ENCODE measurements at regions not wholly inside any gene's neighbourhood (a gene's known extent, or its start where the extent isn't known, plus 50 kb on each side); places are given as distances from the start of the nearest gene placed in this dataset.
"Not testable (repeated sequence)": the region's sequence is repeated elsewhere in the genome, so short reads cannot be mapped to it uniquely, and the experiment has no call there.

GRCh38 chr7:14974688-14975087 lies 72.1 kb upstream of the DGKB start:
- no peak for ATAC-seq (ENCODE audit: poor library complexity)
- no peak overlapping the region for H3K27ac Mint-ChIP-seq
- no peak for TF ChIP-seq CTCF (IDR thresholded peaks at IDR 0.05)
- H3K36me3 Mint-ChIP-seq (ENCODE audit: low read depth): no peaks in the 10 kb centered on the region
- Histone ChIP-seq H3K27ac (ENCODE audit: low read depth in 1 of 2, low read length in 2 of 2) (no peak overlapping the region), H3K4me3 (ENCODE audit: low read length) (no peak overlapping the region), H3K4me1 (ENCODE audit: insufficient read depth, low read length) (no peaks in the 10 kb centered on the region), H3K9me3 (ENCODE audit: control insufficient read depth in 1 of 2, insufficient read depth in 1 of 2, low read length in 2 of 2) (no peaks in the 10 kb centered on the region), H3K27me3 (ENCODE audit: control insufficient read depth in 1 of 2, insufficient read depth in 2 of 2, low read length in 2 of 2) (no peaks in the 10 kb centered on the region), H3K36me3 (ENCODE audit: insufficient read depth, low read length) (no peaks in the 10 kb centered on the region)
- intact Hi-C loops (cut with DNase I, micrococcal nuclease): no loop called here
- no peak for DNase-seq
- POLR2A ChIA-PET: no interaction called here
- CTCF ChIA-PET: no interaction called here
- peaks cover 7% of the 10 kb centered on the region for H3K9me3 Mint-ChIP-seq
- H3K4me1 Mint-ChIP-seq (ENCODE audit: low read depth): no peaks in the 10 kb centered on the region
- no peaks in the 10 kb centered on the region for H3K27me3 Mint-ChIP-seq
- no peak overlapping the region for H3K4me3 Mint-ChIP-seq

GRCh38 chr7:14973712-14974428 lies 71.3 kb upstream of the DGKB start:
- Mint-ChIP-seq H3K27me3 (no peaks in the 10 kb centered on the region), H3K27ac (no peak overlapping the region), H3K4me3 (no peak overlapping the region), H3K36me3 (ENCODE audit: low read depth) (no peaks in the 10 kb centered on the region), H3K9me3 (peaks cover 5% of the 10 kb centered on the region), H3K4me1 (ENCODE audit: low read depth) (no peaks in the 10 kb centered on the region)
- POLR2A ChIA-PET: no interaction called here
- Histone ChIP-seq H3K9me3 (ENCODE audit: control insufficient read depth in 1 of 2, insufficient read depth in 1 of 2, low read length in 2 of 2) (peaks cover 0 to 4% of the 10 kb centered on the region in 2 experiments), H3K27me3 (ENCODE audit: control insufficient read depth in 1 of 2, insufficient read depth in 2 of 2, low read length in 2 of 2) (no peaks in the 10 kb centered on the region), H3K4me3 (ENCODE audit: low read length) (no peak overlapping the region), H3K36me3 (ENCODE audit: insufficient read depth, low read length) (no peaks in the 10 kb centered on the region), H3K27ac (ENCODE audit: low read depth in 1 of 2, low read length in 2 of 2) (no peak overlapping the region), H3K4me1 (ENCODE audit: insufficient read depth, low read length) (no peaks in the 10 kb centered on the region)
- DNase-seq (no peak), ATAC-seq (ENCODE audit: poor library complexity) (no peak)
- intact Hi-C loops (cut with DNase I, micrococcal nuclease): no loop called here
- no peak for TF ChIP-seq CTCF (IDR thresholded peaks at IDR 0.05)
- CTCF ChIA-PET: no interaction called here

GRCh38 chr7:14971678-14972077 lies 69.1 kb upstream of the DGKB start:
- intact Hi-C loops (cut with DNase I, micrococcal nuclease); H3K9me3 Mint-ChIP-seq; POLR2A ChIA-PET; H3K36me3 ChIP-seq (ENCODE audit: insufficient read depth, low read length); H3K36me3 Mint-ChIP-seq (ENCODE audit: low read depth); H3K27ac Mint-ChIP-seq; DNase-seq; H3K4me3 ChIP-seq (ENCODE audit: low read length); CTCF ChIA-PET; H3K4me3 Mint-ChIP-seq; H3K27me3 ChIP-seq (ENCODE audit: control insufficient read depth in 1 of 2, insufficient read depth in 2 of 2, low read length in 2 of 2); H3K9me3 ChIP-seq (ENCODE audit: control insufficient read depth in 1 of 2, insufficient read depth in 1 of 2, low read length in 2 of 2); H3K4me1 ChIP-seq (ENCODE audit: insufficient read depth, low read length); H3K27ac ChIP-seq (ENCODE audit: low read depth in 1 of 2, low read length in 2 of 2); H3K4me1 Mint-ChIP-seq (ENCODE audit: low read depth); ATAC-seq (ENCODE audit: poor library complexity); H3K27me3 Mint-ChIP-seq: not testable (repeated sequence)

GRCh38 chr7:14967376-14967775 lies 64.8 kb upstream of the DGKB start:
- H3K4me3 ChIP-seq (ENCODE audit: low read length); H3K4me1 ChIP-seq (ENCODE audit: insufficient read depth, low read length); intact Hi-C loops (cut with DNase I, micrococcal nuclease); H3K27ac ChIP-seq (ENCODE audit: low read depth in 1 of 2, low read length in 2 of 2); DNase-seq; H3K27me3 Mint-ChIP-seq; H3K4me3 Mint-ChIP-seq; H3K9me3 ChIP-seq (ENCODE audit: control insufficient read depth in 1 of 2, insufficient read depth in 1 of 2, low read length in 2 of 2); H3K36me3 ChIP-seq (ENCODE audit: insufficient read depth, low read length); H3K27me3 ChIP-seq (ENCODE audit: control insufficient read depth in 1 of 2, insufficient read depth in 2 of 2, low read length in 2 of 2); H3K9me3 Mint-ChIP-seq; H3K27ac Mint-ChIP-seq; H3K36me3 Mint-ChIP-seq (ENCODE audit: low read depth); ATAC-seq (ENCODE audit: poor library complexity); H3K4me1 Mint-ChIP-seq (ENCODE audit: low read depth); POLR2A ChIA-PET: not testable (repeated sequence)
- CTCF ChIA-PET: interaction anchor here (1.3 kb wide), 1 partner anchor 38 kb away, joined by 3 read pairs; no protein-coding TSS in a partner anchor

All from CD4-positive, alpha-beta T cell (primary cell).